ENCODE measurements at regions not wholly inside any gene's neighbourhood (a gene's known extent, or its start where the extent isn't known, plus 50 kb on each side); places are given as distances from the start of the nearest gene placed in this dataset.

DNA sequence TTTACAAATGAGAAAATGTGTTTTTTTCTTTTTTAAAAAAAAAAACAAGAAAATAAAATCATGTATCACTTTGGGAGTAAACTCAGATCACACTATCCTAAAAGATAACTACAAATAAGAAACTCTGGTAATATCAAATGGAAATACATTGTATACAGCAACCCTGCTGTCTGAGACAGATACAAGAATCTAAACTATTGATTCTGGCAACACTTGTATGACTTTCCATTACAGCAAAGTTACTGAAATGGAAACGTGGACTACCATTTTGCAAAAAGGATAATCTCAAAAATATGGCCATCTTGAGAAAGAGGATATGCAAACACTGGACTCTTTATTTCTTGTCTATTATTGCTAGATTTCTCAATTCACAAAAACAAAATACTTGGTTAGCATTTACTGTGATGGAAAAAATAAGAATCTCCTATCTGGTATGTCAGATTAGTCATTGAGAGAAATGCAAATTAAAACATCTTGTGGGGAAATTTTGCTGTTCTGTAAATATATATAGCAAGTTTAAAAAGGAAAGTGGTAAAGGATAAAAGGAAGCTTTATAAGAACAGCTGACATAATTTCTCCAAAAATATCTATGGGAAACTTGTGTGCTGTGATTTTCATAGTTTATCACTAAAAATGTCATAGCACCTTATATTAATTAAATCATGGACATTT is 112.9 kb upstream of the FER start:
- no peak overlapping the region for H3K4me3 ChIP-seq (ENCODE audit: low read length)
- TF ChIP-seq, protein P1, sequence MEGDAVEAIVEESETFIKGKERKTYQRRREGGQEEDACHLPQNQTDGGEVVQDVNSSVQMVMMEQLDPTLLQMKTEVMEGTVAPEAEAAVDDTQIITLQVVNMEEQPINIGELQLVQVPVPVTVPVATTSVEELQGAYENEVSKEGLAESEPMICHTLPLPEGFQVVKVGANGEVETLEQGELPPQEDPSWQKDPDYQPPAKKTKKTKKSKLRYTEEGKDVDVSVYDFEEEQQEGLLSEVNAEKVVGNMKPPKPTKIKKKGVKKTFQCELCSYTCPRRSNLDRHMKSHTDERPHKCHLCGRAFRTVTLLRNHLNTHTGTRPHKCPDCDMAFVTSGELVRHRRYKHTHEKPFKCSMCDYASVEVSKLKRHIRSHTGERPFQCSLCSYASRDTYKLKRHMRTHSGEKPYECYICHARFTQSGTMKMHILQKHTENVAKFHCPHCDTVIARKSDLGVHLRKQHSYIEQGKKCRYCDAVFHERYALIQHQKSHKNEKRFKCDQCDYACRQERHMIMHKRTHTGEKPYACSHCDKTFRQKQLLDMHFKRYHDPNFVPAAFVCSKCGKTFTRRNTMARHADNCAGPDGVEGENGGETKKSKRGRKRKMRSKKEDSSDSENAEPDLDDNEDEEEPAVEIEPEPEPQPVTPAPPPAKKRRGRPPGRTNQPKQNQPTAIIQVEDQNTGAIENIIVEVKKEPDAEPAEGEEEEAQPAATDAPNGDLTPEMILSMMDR (conservative IDR thresholded peaks at IDR 0.05; ENCODE audit: low read depth, low read length), result no peak
- no peak for DNase-seq (ENCODE audit: low read depth)

DNA sequence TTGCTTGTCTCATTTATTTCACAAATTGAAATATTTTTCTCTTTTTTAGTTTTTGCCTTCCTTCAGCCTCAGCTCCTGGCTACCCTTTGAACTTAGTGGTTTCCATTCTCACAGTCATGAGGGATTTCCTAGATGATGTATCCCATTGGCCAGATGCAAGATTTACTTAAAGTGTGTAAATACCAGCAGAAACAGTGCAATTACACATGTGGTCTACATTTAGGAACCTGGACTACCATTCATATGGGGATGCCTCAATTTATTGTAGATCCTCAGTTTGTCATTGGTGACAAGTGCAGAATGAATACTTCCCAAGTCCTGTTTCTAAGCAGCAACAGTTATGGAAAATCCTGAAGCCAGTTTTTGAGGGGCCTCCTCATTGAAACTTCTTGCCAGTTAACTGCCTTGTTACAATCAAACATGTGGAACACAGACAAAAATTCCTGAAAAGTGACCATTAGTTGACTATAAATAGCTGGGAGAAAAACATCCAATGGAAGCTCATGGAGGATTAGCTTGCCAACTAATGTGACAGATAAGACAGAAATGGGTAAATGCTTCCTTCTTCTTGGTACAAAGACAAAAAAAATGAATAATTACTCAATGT is 113.6 kb upstream of the FER start:
- TF ChIP-seq, protein P1 (conservative IDR thresholded peaks at IDR 0.05; ENCODE audit: low read depth, low read length), result no peak
- no peak overlapping the region for H3K4me3 ChIP-seq (ENCODE audit: low read length)
- no peak for DNase-seq (ENCODE audit: low read depth)

DNA sequence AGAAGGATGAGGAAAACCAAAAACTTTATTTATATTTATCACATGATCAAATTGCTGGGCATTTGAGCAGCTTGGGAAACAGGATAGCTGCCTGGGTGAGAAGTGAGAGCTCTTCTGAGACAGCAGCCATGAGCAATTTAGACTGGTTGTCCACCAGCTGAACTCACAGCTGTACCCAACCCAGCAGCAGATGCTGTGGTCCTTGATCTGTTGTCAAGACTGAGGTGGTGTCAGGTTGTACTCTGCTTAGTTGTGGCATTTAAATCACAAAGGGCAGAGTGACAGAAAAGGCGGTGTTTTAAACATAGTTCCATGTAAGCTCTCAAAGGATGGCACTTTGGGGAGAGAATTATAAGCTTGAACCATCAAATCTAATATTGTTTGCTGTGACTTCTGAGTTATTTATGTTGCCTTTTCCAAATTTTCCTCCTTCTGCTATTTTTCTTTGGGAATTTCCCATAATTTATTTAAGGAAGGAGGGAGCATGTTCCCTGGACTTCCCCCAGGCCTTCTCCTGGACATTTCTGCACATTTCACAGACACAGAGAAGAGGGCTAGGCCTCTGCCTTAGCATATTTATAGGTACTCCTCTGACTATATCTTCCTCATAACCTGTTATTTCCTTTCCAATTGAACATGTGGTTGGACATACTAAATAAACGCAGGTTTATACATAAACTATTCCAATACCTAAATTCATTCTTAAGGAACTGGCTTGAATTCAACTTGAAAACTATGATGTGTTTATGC is 117.7 kb upstream of the FER start:
- TF ChIP-seq, protein P1 (conservative IDR thresholded peaks at IDR 0.05; ENCODE audit: low read depth, low read length), result no peak
- no peak for DNase-seq (ENCODE audit: low read depth)
- H3K4me3 ChIP-seq (ENCODE audit: low read length), result no peak overlapping the region

DNA sequence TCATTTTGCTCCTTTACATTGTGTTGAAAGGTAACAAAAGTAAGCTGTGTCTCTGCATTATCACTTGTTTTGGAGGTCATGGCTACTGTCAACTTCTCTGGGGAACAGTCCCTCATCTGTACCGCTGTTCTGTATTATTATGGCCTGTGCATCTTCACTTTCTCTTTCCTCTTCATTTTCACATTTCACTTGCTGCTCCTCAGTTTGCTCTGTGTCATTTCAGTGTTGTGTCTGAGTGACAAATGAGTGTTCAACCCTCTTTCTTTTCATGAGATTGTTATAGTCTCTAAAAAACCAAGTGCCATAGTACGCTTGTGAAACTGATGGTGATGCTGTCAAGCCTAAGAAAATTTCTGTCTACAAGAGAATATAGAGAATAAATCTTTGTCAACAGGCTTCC is 122.0 kb upstream of the FER start:
- DNase-seq (ENCODE audit: low read depth), result no peak
- TF ChIP-seq, protein P1 (conservative IDR thresholded peaks at IDR 0.05; ENCODE audit: low read depth, low read length), result no peak

DNA sequence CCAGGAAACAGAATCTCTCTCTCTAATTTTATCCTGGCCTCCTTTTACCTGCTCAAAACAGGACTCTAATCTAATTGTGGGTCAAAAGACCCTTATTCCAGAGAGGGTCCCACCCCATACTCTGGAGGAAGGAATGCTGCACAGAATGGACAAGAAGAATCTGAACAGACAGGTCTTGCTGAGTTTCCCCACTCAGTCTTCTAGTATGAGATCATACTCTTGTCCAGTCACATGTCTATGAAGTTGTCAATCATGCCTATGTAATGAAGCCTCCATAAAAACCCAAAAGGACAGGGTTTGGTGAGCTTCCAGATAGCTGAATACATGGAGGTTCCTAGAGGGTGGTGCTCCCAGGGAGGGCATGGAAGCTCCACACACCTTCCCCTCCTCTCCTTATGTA is 123.9 kb upstream of the FER start:
- TF ChIP-seq, protein P1 (conservative IDR thresholded peaks at IDR 0.05; ENCODE audit: low read depth, low read length), result no peak
- DNase-seq (ENCODE audit: low read depth), result no peak

More for the DNA sequence above, 122.0 kb upstream of the FER start:
- no peak overlapping the region for H3K4me3 ChIP-seq (ENCODE audit: low read length)

DNA sequence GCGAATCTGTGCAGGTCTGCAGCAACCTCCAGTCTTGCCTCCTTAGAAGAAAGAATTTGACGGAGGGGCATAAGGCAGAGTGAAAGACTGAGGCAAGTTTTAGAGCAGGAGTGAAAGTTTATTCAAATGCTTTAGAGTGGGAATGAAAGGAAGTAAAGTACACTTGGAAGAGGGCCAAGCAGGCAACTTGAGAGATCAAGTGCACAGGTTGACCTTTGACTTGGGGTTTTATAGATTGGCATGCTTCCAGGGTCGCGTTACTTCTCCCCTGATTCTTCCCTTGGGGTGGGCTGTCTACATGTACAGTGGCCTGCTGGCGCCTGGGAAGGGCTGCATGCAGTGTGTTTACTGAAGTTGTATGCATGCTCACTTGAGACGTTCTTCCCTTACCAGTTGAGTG is 127.2 kb upstream of the FER start:
- TF ChIP-seq, protein P1 (conservative IDR thresholded peaks at IDR 0.05; ENCODE audit: low read depth, low read length), result no peak
- no peak overlapping the region for H3K4me3 ChIP-seq (ENCODE audit: low read length)
- no peak for DNase-seq (ENCODE audit: low read depth)

More for the DNA sequence above, 123.9 kb upstream of the FER start:
- no peak overlapping the region for H3K4me3 ChIP-seq (ENCODE audit: low read length)
